Loucy (cell line): ENCODE measurements at regions not wholly inside any gene's neighbourhood (a gene's known extent, or its start where the extent isn't known, plus 50 kb on each side); places are given as distances from the start of the nearest gene placed in this dataset.

Experiments
- CTCF ChIP-seq: fragments of 200-600 bp; sonication (generic); conservative IDR thresholded peaks from 2 replicates; pipeline ENCODE4 v1.5.1; 2014; ENCODE audit warnings: mild to moderate bottlenecking, antibody characterized with exemption, low read length
- EZH2phosphoT487 ChIP-seq: fragments of 200-600 bp; IDR thresholded peaks from 2 replicates; pipeline ENCODE4 v1.6.1; 2018; ENCODE audit warnings: antibody characterized with exemption, mild to moderate bottlenecking, moderate library complexity, borderline replicate concordance

- TF ChIP-seq CTCF, result no peak
- no peak for TF ChIP-seq EZH2phosphoT487
Observed at GRCh38 chr3:159453945-159454344, 534.7 kb upstream of the IL12A start.
